Parathyroid adenoma (tissue), 2 donors: ENCODE measurements at regions not wholly inside any gene's neighbourhood (a gene's known extent, or its start where the extent isn't known, plus 50 kb on each side); places are given as distances from the start of the nearest gene placed in this dataset.

ENCODE experiments used
- H2AFZ ChIP-seq: fragments of 300-600 bp; sonication (generic); one replicate; pipeline ENCODE4 v1.7.0; 2017; ENCODE audit warnings: antibody characterized with exemption, mild to moderate bottlenecking
- H3K27ac ChIP-seq: fragments of 300-600 bp; sonication (generic); one replicate; pipeline ENCODE4 v1.7.0; 2017
- H3K27me3 ChIP-seq: fragments of 300-600 bp; sonication (generic); one replicate; pipeline ENCODE4 v1.7.0; 2017; ENCODE audit warnings: low read length; ENCODE audit not compliant: control insufficient read depth, insufficient read depth
- H3K36me3 ChIP-seq: fragments of 300-600 bp; sonication (generic); one replicate; pipeline ENCODE4 v1.7.0; 2017; ENCODE audit warnings: low read length; ENCODE audit not compliant: control insufficient read depth, insufficient read depth
- H3K4me1 ChIP-seq: fragments of 300-600 bp; sonication (generic); one replicate; pipeline ENCODE4 v1.7.0; 2017; ENCODE audit warnings: control low read depth
- H3K4me2 ChIP-seq: fragments of 300-600 bp; sonication (generic); one replicate; pipeline ENCODE4 v1.7.0; 2017; ENCODE audit warnings: low read length
- H3K4me3 ChIP-seq: fragments of 300-600 bp; sonication (generic); one replicate; pipeline ENCODE4 v1.7.0; 2017; ENCODE audit warnings: low read depth, low read length
- H3K79me2 ChIP-seq: fragments of 300-600 bp; sonication (generic); one replicate; pipeline ENCODE4 v1.7.0; 2017; ENCODE audit warnings: control low read depth
- H3K9ac ChIP-seq: fragments of 300-600 bp; sonication (generic); one replicate; pipeline ENCODE4 v1.7.0; 2017; ENCODE audit warnings: mild to moderate bottlenecking
- H3K9me3 ChIP-seq: fragments of 300-600 bp; sonication (generic); one replicate; pipeline ENCODE4 v1.7.0; 2017; ENCODE audit warnings: low read length; ENCODE audit not compliant: control insufficient read depth
- TF ChIP-seq, protein P1 (sequence below): fragments of 300-600 bp; sonication (generic); IDR thresholded peaks from one replicate; pipeline ENCODE4 v1.7.0; 2017; ENCODE audit warnings: antibody characterized with exemption, mild to moderate bottlenecking
- donor health status: primary hyperparathyroidism.

GRCh38 chr17:53061446-53061845, 761.3 kb upstream of the KIF2B start:
- H3K4me1 ChIP-seq: no peaks in the 10 kb centered on the region
- H3K4me3 ChIP-seq: no peak overlapping the region
- no peak overlapping the region for H3K4me2 ChIP-seq
- H3K36me3 ChIP-seq: no peaks in the 10 kb centered on the region
- H3K27ac ChIP-seq: no peak overlapping the region
- no peak overlapping the region for H3K9ac ChIP-seq
- TF ChIP-seq, protein P1, sequence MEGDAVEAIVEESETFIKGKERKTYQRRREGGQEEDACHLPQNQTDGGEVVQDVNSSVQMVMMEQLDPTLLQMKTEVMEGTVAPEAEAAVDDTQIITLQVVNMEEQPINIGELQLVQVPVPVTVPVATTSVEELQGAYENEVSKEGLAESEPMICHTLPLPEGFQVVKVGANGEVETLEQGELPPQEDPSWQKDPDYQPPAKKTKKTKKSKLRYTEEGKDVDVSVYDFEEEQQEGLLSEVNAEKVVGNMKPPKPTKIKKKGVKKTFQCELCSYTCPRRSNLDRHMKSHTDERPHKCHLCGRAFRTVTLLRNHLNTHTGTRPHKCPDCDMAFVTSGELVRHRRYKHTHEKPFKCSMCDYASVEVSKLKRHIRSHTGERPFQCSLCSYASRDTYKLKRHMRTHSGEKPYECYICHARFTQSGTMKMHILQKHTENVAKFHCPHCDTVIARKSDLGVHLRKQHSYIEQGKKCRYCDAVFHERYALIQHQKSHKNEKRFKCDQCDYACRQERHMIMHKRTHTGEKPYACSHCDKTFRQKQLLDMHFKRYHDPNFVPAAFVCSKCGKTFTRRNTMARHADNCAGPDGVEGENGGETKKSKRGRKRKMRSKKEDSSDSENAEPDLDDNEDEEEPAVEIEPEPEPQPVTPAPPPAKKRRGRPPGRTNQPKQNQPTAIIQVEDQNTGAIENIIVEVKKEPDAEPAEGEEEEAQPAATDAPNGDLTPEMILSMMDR: no peak
- no peak overlapping the region for H2AFZ ChIP-seq
- H3K79me2 ChIP-seq: no peaks in the 10 kb centered on the region
- H3K9me3 ChIP-seq: no peaks in the 10 kb centered on the region
- no peaks in the 10 kb centered on the region for H3K27me3 ChIP-seq

GRCh38 chr17:53058031-53058430, 764.7 kb upstream of the KIF2B start:
- Histone ChIP-seq H3K9ac (no peak overlapping the region), H3K4me2 (no peak overlapping the region), H3K27ac (no peak overlapping the region), H3K4me1 (no peaks in the 10 kb centered on the region), H2AFZ (no peak overlapping the region), H3K36me3 (no peaks in the 10 kb centered on the region), H3K27me3 (no peaks in the 10 kb centered on the region), H3K9me3 (no peaks in the 10 kb centered on the region), H3K79me2 (no peaks in the 10 kb centered on the region), H3K4me3 (no peak overlapping the region)
- TF ChIP-seq, protein P1: no peak

- Histone ChIP-seq H3K9ac (no peak overlapping the region), H3K27ac (no peak overlapping the region), H3K4me2 (no peak overlapping the region), H3K4me3 (no peak overlapping the region), H3K36me3 (no peaks in the 10 kb centered on the region), H3K27me3 (no peaks in the 10 kb centered on the region), H3K79me2 (no peaks in the 10 kb centered on the region), H2AFZ (no peak overlapping the region), H3K9me3 (no peaks in the 10 kb centered on the region), H3K4me1 (no peaks in the 10 kb centered on the region)
- TF ChIP-seq, protein P1: no peak
Observed at GRCh38 chr17:53046781-53047180, 775.9 kb upstream of the KIF2B start.

- H3K79me2 ChIP-seq: no peaks in the 10 kb centered on the region
- no peak overlapping the region for H3K4me2 ChIP-seq
- no peak overlapping the region for H2AFZ ChIP-seq
- H3K4me1 ChIP-seq: no peaks in the 10 kb centered on the region
- TF ChIP-seq, protein P1: no peak
- no peak overlapping the region for H3K4me3 ChIP-seq
- peaks cover 2% of the 10 kb centered on the region for H3K9me3 ChIP-seq
- no peaks in the 10 kb centered on the region for H3K36me3 ChIP-seq
- no peaks in the 10 kb centered on the region for H3K27me3 ChIP-seq
- H3K9ac ChIP-seq: no peak overlapping the region
- H3K27ac ChIP-seq: no peak overlapping the region
Observed at GRCh38 chr17:53039981-53040380, 782.7 kb upstream of the KIF2B start.

DNA sequence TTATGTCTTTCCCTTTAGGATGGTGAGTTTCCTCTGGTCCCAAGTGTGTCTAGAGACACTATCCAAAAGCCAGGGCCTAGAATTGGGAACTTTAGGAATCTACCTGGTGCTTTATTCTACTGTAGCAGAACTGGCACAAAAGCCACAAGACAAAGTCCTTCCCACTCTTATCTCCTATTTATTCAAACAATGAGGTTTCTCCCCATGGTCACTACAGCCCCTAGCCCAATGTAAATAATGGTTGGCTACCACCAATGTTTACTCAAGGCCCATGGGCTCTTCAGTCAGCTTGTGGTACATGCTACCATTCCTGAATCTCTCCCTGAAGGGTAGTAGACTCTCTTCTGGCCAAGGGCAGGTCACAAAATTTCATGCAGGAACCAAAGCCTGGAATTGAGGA, 789.4 kb upstream of the KIF2B start:
- Histone ChIP-seq H3K79me2 (no peaks in the 10 kb centered on the region), H3K36me3 (no peaks in the 10 kb centered on the region), H3K27me3 (no peaks in the 10 kb centered on the region), H3K4me1 (no peaks in the 10 kb centered on the region), H3K4me3 (no peak overlapping the region), H2AFZ (no peak overlapping the region), H3K9ac (no peak overlapping the region), H3K9me3 (no peaks in the 10 kb centered on the region), H3K4me2 (no peak overlapping the region), H3K27ac (no peak overlapping the region)
- TF ChIP-seq, protein P1: no peak
